G401.6 (cell line): ENCODE measurements at regions not wholly inside any gene's neighbourhood (a gene's known extent, or its start where the extent isn't known, plus 50 kb on each side); places are given as distances from the start of the nearest gene placed in this dataset.
"Not testable (repeated sequence)": the region's sequence is repeated elsewhere in the genome, so short reads cannot be mapped to it uniquely, and the experiment has no call there.

Experiments
- FAIRE-seq: peaks from 2 replicates; lab custom pipeline; 2012; peaks lifted over from hg19 to GRCh38; lab: Jason Lieb, UNC

GRCh38 chr5:176747670-176748072 lies 62.7 kb upstream of the UNC5A start:
- FAIRE-seq: no peak

GRCh38 chr5:176748073-176748966 lies 62.0 kb upstream of the UNC5A start:
- no peak for FAIRE-seq

GRCh38 chr5:176748967-176749935 lies 61.1 kb upstream of the UNC5A start:
- no peak for FAIRE-seq

- no peak for FAIRE-seq
Measured at GRCh38 chr5:176750144-176750543, 60.2 kb upstream of the UNC5A start.

- FAIRE-seq: no peak
Measured at GRCh38 chr5:176754376-176754973, 55.9 kb upstream of the UNC5A start.

- not testable (repeated sequence) for FAIRE-seq
Measured at GRCh38 chr5:176755593-176755992, 54.8 kb upstream of the UNC5A start.

- FAIRE-seq: not testable (repeated sequence)
Measured at GRCh38 chr5:176757569-176757968, 52.8 kb upstream of the UNC5A start.
